GM18508 (cell line): ENCODE measurements at regions not wholly inside any gene's neighbourhood (a gene's known extent, or its start where the extent isn't known, plus 50 kb on each side); places are given as distances from the start of the nearest gene placed in this dataset.
"Not testable (repeated sequence)": the region's sequence is repeated elsewhere in the genome, so short reads cannot be mapped to it uniquely, and the experiment has no call there.

Experiments
- ATAC-seq: cut with Tn5 transposase; IDR thresholded peaks from one replicate; pipeline ENCODE4 v1.9.1; 2021; ENCODE audit warnings: moderate number of reproducible peaks; ENCODE audit not compliant: insufficient read depth, unreplicated experiment

DNA sequence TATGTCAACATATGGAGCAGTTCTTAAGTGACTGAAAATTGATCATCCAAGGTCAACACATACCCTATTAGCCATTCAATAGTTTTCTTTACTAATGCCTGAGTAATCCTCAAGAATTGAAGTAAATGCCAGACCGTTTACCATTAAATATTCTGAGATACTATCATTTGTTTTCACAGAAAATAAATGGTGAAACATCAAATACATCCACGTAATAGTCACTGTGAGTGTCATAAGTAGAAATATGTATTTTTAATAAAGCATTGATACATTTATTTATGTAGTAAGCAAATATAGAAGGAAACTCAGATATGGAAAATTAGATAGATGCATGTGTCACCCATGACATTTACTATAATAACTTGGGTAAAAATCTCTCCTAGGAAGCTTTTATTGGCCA is 927.8 kb upstream of the NRXN1 start:
- ATAC-seq = no peak

DNA sequence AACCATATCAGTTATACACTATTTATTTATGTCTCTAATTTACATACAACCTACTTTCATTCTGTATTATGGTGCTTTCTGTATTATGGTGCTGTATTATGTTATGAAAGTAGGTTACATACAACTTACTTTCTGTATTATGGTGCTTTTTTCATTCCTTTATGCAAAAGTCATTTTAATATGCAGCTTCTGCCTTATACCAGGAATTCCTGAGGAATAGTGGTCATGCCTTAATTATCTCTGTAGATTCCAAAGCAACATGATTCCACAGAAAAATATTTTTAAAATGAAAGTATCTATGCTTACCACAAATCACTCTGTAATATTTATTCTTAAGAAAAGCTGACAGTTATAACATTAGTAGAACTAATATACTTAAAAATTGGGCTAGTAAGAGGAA is 922.0 kb upstream of the NRXN1 start:
- ATAC-seq = no peak

DNA sequence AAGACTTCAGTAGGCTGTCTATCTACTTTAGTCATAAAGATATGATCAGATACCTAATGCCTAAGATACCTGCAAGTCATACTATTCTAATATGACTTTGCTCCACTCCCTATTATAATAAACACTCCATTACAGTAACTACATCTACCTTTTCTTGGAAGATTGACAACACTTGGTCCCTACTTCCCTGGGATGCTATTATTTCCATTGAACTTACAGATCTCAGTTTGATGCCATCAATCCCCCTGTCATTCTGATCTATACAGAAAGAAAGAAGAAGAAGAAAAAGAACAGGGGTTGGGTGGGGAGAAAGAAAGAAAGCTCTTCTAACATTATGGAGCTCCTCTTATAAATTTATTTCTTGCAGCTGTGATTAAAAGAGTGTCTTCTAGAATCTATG is 889.1 kb upstream of the NRXN1 start:
- ATAC-seq = no peak

DNA sequence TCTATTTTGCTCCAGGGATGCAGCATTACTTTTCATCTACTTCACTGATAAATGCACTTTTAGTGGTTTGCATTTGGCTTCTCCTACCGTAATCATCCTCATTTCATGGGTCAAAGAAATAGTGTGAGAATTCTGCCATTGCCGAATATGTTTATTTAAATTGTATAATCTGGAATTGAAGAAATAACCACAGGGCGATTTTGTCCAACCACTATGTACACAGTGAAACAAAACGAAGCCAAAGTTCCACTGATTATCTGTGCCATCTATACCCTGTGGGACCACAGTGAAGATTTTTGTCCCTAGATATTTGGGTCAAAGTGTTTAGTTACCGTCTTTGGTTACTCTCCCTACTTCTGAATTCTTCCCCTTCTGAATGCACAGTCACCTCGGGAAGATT is 888.6 kb upstream of the NRXN1 start:
- no peak for ATAC-seq

DNA sequence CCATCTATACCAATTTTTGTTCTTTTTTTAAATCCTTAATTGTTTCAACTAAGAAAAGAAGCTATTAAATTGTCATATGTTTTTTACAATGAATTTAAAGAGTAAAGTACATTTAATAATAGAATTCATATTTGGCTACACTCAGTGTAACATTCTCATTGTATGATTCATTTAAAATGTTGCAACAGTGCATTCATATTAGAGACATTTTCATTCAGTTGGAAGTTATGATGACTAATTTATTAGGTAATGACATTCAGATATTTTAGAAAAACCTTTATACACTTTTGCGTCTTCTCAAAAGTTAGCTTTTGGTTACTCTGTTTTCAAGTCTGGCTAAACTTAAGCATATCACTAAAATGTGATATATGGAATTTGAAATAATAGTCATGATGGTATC is 887.5 kb upstream of the NRXN1 start:
- no peak for ATAC-seq

DNA sequence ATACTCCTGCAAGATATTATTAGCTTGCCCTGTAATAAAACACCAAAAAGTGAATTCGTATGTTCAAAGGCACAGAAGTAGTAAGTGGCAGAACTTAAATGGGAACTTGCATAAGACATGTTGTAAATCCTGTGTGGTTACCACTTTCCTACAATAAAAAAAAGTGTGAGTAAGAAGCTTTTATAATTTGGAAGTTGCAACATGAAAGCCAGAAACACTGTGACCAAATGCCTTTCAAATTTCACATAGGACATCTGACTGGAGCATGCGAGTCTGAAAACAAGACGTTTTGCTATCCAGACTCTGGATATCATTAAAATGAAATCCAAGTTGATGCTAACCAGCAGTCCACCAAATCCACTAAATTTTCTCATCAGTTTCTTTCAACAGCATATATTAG is 886.2 kb upstream of the NRXN1 start:
- no peak for ATAC-seq

DNA sequence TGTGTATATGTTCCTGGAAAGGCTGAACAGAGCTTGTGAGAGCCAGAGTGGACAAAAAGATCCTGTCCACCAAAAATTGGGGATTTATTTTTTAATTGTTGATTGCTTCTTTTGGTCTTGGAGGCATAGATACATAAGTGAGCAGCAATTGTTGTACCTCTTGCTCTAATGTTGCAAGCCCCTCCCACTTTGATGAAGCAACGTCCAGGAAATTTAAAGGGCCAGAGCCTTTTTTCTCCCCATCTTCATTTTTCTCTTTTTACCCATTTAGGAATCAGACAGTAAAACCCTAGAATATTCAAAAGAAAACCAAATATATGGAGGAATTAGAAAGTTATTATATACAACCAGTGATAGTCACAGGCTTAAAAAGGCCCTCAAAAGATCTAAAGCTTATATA is 871.8 kb upstream of the NRXN1 start:
- ATAC-seq = no peak

DNA sequence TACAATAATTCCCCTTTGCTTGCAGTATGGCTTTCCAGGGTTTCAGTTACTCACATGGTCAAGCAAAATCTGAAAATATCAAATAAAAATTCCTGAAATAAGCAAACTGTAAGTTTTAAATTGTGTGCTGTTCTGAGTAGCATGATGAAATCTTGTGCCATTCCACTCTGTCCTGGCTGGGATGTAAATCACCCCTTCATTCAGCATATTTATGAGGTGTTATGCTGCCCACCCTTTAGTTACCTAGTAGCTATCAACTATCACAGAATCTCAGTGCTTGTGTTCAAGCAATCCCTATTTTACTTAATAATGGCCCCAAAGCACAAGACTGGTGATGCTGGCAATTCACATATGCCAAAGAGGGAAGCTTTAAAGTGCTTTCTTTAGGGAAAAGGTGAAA is 867.7 kb upstream of the NRXN1 start:
- no peak for ATAC-seq

DNA sequence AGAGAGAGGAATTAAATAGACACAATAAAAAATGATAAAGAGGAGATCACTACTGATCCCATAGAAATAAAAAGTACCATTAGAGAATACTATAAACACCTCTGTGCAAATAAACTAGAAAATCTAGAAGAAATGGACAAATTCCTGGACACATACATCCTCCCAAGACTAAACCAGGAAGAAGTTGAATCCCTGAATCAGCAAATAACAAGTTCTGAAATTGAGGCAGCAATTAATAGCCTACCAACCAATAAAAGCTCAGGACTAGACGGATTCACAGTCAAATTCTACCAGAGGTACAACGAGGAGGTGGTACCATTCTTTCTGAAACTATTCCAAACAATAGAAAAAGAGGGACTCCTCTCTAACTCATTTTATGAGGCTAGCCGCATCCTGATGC is 862.7 kb upstream of the NRXN1 start:
- ATAC-seq = not testable (repeated sequence)

DNA sequence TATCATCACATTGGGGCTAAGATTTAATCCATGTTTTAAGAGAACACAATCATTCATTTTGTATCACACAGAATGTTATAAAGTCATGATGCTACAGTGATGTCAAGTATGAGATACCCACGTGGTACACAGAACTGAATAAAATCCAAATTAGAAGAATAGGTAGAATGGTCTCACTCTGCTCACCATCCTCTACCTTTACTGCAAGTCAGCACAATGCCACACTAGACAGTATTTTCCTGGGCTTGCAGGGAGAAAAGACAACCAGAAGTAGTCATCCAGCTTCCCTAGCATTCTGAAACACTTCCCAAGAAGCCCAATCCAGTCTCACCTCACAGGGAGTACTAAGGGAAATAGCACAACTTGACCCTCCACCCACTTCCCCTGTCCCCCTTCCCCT is 856.2 kb upstream of the NRXN1 start:
- ATAC-seq = no peak

DNA sequence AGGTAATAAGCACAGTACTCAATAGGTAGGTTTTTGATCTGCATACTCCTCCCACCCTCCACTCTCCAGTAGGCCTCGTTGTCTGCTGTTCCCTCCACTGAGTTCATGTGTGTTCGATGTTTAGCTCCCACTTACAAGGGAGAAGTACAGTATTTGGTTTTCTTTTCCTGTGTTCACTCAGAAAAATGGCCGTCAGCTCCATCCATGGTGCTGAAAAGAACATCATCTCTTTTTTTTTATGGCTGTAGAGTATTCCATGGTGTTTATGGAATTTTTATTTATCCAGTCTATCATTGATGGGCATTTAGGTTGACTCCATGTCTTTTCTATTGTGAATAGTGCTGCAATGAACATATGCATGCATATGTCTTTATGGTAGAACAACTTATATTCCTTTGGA is 849.7 kb upstream of the NRXN1 start:
- ATAC-seq = no peak

DNA sequence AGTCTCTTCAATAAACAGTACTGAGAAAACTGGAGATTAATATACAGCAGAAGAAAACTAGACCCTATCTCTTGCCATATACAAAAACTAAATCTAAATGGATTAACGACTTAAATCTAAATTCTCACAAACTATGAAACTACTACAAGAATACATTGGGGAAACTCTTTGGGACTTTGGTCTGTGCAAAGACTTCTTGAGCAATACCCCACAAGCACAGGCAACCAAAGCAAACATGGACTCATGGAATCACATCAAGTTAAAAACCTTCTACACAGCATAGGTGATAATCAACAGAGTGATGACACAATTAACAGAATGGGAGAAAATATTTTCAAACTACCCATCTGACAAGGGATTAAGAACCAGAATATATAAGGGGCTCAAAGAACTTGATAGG is 848.2 kb upstream of the NRXN1 start:
- ATAC-seq = no peak

DNA sequence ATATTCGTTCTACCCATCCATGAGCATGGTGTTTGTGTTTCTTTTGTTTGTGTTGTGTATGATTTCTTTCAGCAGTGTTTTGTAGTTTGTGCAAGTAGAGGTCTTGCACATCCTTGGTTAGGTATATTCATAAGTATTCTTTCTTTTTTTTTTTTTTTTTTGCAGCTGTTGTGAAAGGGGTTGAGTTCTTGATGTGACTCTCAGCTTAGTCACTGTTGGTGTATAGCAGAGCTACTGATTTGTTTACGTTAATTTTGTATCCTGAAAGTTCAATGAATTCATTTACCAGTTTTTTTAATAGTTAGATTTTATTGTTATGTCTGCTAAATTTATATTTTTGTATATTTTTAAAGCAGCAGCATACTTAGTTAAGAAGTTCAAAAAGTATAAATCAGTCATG is 834.4 kb upstream of the NRXN1 start:
- ATAC-seq = no peak

DNA sequence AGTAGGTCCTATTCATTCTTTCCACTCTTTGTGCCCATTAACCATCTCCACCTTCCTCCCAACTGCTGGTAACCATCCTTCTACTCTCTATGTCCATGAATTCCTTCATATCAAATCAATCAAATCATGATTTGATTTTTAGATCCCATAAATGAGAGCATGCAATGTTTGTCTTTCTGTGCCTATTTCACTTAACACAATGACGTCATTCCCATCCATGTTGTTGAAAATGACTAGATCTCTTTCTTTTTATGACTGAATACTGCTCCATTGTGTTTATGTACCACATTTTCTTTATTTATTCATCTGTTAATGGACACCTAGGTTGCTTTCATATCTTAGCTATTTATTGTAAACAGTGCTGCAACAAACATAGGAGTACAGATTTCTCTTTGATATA is 827.3 kb upstream of the NRXN1 start:
- ATAC-seq = no peak

DNA sequence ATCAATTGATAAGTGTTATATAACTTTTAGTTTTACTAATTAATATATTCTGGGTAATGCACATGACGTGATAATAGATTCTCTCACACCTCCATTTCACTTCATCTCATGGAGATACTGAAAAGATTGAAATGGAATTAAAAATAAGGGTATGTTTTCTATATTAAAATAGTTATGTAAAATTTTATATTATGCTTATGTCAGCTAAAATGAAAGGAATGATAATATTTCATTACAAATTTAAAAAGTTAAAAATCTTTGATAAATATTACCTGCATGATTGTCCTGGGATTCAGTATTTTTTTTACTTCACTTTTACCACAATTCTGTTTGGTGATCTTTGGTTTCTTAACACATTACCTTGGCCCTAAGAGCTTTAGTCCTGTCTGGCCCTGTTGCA is 823.8 kb upstream of the NRXN1 start:
- ATAC-seq = no peak

DNA sequence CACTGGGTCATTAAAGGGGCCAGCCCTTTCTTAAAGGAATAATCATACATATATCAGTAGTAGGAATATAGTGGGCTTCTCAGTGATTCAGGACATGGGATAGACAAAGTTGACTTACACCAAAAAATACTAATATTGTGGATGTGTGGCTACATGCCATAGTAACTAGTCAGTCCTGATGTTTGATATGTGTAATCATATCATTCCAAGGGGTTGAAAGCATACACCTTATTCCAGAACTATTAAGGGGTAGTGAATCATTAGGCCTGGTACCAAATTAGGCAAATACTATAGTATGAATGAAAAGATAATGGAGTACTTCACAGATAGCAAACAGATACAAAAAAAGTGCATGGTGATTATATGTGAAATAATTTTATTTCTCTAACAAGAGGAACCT is 814.9 kb upstream of the NRXN1 start:
- ATAC-seq = no peak

DNA sequence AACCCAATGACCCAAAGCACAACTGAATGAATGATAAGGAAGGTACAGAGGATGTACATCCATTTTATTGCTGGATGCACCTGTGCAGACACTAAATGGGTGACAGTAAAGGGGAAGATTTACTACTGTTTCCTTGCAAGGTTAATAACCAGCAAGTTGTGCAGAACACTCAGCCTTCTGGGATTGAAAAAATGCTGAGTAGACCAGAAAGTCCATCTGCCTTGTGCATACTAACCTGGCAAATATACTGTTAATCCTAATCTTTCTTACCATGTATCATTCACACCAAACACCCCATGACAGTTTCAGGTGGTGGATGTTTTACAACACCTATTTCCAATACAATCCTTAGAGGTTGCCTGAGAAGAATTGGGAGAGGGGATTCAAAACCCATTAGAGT is 814.1 kb upstream of the NRXN1 start:
- ATAC-seq = no peak

DNA sequence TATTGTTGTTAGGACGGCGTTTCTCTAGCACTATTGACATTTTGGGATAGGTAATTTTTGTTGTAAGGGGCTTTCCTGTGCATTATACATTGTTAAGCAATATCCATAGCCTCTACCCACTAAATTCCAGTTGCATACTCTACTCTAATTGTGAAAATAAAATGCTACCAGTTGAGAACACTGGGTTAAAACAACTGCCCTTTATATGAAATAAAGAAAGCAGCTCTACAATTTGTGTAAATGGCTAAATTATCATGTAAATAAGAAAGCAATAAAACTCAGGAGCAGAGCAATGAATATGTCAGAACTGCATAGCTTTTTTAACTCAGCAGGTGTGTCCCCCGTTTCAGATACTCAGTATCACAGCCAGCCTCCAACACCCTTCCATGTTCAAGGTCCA is 812.7 kb upstream of the NRXN1 start:
- no peak for ATAC-seq

DNA sequence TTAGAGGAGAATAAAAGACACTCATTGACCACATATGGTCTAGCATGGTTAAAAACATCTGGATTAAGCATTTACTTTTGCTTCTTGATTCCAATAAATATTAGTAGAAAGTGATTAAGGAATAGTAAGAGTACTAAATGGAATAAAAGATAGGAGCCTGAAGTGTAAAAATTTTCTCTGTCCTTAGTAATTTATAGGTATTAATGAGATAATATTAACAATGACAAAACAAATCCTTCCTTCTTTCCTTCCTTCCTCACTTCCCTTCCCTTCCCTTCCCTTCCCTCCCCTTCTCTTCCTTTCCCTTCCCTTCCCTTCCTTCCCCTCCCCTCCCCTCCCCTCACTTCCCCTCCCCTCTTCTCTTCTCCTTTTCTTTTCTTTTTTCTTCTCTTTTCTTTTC is 797.5 kb upstream of the NRXN1 start:
- ATAC-seq = no peak

DNA sequence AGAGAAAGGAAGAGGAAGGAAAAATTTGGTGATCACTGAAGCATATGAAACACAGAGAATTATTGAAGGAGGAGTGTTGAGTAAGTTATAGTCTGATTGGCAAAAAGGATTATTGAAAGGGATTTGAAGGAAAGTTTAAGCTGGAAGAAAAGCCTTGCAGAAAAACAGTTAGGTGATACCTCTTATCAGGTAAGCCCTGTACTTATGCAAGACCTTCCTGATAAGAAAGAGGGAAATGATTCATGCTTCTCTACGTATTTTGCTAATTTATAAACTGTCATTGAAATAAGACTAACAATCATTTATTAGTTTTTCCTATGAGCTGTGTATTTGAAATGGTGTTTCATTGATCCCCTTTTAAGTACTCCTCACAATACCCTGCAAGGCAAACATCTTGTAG is 793.9 kb upstream of the NRXN1 start:
- ATAC-seq = no peak

DNA sequence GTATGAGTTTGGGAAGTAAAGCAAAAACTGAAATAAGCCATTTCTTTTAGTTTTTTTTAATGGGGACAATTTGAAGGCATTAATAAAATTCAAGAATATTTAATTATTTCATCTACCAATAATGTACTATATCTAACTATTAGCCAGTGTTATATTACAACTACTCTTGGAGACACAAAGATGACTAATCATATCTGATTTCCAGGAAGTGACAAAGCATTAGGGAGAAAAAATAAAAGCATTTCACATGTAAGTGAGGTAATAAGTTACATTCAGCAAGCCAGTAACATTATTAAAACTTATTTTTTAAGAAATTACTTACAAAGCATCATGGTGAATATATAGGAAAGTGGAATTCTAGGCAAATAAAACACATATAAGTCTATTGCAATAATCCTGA is 781.3 kb upstream of the NRXN1 start:
- ATAC-seq = no peak

DNA sequence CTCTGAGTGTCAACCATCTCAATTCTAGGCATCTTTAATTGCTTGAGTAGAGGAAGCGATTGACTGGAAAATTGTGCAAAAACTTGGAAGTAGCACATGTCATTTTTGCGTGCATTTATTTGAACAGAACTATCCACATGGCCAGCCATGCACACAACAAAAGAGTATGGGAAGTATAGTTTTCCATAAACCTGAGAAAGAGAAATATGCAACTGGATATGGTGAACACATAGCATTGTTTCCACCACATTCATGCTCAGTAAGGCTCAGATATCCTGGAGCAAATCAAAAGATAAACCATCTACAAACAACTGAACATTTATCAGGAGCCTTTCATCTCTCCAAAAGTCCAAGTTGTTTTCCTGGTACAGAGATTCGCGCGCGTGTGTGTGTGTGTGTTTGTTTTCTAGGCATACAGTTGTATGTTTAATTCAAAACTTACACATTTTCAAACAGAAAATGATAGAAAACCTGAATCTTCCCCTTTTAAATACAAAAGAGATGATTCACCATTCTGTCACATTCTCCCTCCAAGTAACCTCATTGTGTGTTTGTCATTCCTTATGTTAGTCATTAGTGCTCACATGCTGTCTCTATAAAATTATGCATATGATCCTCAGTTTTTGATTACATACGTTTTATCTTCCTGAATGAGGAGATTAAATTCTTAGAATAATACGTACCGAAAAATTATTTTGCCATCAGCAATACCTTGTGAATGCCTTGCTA is 780.4 kb upstream of the NRXN1 start:
- ATAC-seq = no peak

DNA sequence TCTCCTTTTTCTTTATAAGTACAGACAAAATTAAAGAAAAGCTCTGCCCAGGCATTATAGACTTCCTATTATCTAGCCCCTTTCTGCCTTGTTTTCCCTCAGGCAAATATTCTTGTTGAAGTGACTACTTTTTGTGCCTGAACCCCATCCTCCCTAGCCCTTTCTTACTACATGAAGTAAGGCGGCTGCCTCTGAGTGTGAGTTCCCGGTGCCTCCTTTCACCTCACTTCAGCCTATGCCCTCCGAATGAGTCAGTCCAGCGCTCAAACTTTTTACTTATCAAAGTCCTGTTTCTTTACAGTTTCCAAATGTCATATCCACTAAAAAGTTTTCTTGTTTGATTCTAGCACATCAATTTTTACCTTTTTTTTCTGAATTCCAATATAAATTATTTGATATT is 778.3 kb upstream of the NRXN1 start:
- ATAC-seq = no peak
